ENCODE measurements at regions not wholly inside any gene's neighbourhood (a gene's known extent, or its start where the extent isn't known, plus 50 kb on each side); places are given as distances from the start of the nearest gene placed in this dataset.
A peak's percentile ranks its signal among the peaks of the same experiment; 100 is the strongest.

- Histone ChIP-seq H3K9me3 (ENCODE audit: control insufficient read depth, low read depth, low read length) (no peaks in the 10 kb centered on the region), H3K4me2 (ENCODE audit: control insufficient read depth, extremely low read depth, insufficient read depth, low read depth, low read length) (peak overlapping the region; percentile 48), H4K20me1 (ENCODE audit: control insufficient read depth, extremely low read depth, insufficient read depth, low read length) (no peaks in the 10 kb centered on the region), H2AFZ (ENCODE audit: control insufficient read depth, low read length) (peak overlapping the region; percentile 63), H3K4me1 (ENCODE audit: control insufficient read depth, extremely low read depth, insufficient read depth, low read length) (peaks cover 71% of the 10 kb centered on the region), H3K27ac (ENCODE audit: control insufficient read depth, insufficient read depth, low read length) (peak overlapping the region; percentile 81), H3K36me3 (ENCODE audit: control insufficient read depth in 2 of 2, extremely low read depth in 1 of 2, insufficient read depth in 2 of 2, low read length in 2 of 2) (no peaks in the 10 kb centered on the region), H3K79me2 (ENCODE audit: control insufficient read depth, insufficient read depth, low read length) (no peaks in the 10 kb centered on the region), H3K9ac (ENCODE audit: control insufficient read depth, extremely low read depth, insufficient read depth, low read length) (peak overlapping the region; percentile 31), H3K27me3 (ENCODE audit: control insufficient read depth, extremely low read depth, insufficient read depth, low read length) (no peaks in the 10 kb centered on the region), H3K9me1 (ENCODE audit: control insufficient read depth, extremely low read depth, insufficient read depth, low read length) (no peaks in the 10 kb centered on the region), H3K4me3 (ENCODE audit: control insufficient read depth in 2 of 3, extremely low read depth in 1 of 3, insufficient read depth in 2 of 3, low read depth in 1 of 3, low read length in 3 of 3) (no peak overlapping the region)
- peak; percentile 96 for FAIRE-seq
- dilution Hi-C loops (cut with MboI; ENCODE audit: extremely low pct_ligation_motif_present, low sequenced_read_pairs) = no loop called here
- TF ChIP-seq EZH2 (IDR thresholded peaks at IDR 0.05; ENCODE audit: low read length) (no peak), CTCF (optimal IDR thresholded peaks at IDR 0.05 in 1 of 3, IDR thresholded peaks at IDR 0.05 in 1 of 3, conservative IDR thresholded peaks at IDR 0.05 in 1 of 3; ENCODE audit: extremely low read depth in 1 of 3, insufficient read depth in 2 of 3, low read length in 3 of 3) (no peak)
- DNase-seq (ENCODE audit: low read depth, low spot score) = no peak
These were observed 75.1 kb upstream of the PTPRZ1 start for GRCh38 chr7:121797657-121798452.

- no peak for FAIRE-seq
- dilution Hi-C loops (cut with MboI; ENCODE audit: extremely low pct_ligation_motif_present, low sequenced_read_pairs) = no loop called here
- Histone ChIP-seq H3K9ac (ENCODE audit: control insufficient read depth, extremely low read depth, insufficient read depth, low read length) (peak overlapping the region; percentile 70), H3K4me3 (ENCODE audit: control insufficient read depth in 2 of 3, extremely low read depth in 1 of 3, insufficient read depth in 2 of 3, low read depth in 1 of 3, low read length in 3 of 3) (no peak overlapping the region), H2AFZ (ENCODE audit: control insufficient read depth, low read length) (peak overlapping the region; percentile 62), H3K27ac (ENCODE audit: control insufficient read depth, insufficient read depth, low read length) (peak overlapping the region; percentile 81), H3K79me2 (ENCODE audit: control insufficient read depth, insufficient read depth, low read length) (no peaks in the 10 kb centered on the region), H3K4me1 (ENCODE audit: control insufficient read depth, extremely low read depth, insufficient read depth, low read length) (peaks cover 67% of the 10 kb centered on the region), H3K9me1 (ENCODE audit: control insufficient read depth, extremely low read depth, insufficient read depth, low read length) (no peaks in the 10 kb centered on the region), H4K20me1 (ENCODE audit: control insufficient read depth, extremely low read depth, insufficient read depth, low read length) (no peaks in the 10 kb centered on the region), H3K36me3 (ENCODE audit: control insufficient read depth in 2 of 2, extremely low read depth in 1 of 2, insufficient read depth in 2 of 2, low read length in 2 of 2) (no peaks in the 10 kb centered on the region), H3K9me3 (ENCODE audit: control insufficient read depth, low read depth, low read length) (no peaks in the 10 kb centered on the region), H3K4me2 (ENCODE audit: control insufficient read depth, extremely low read depth, insufficient read depth, low read depth, low read length) (peak overlapping the region; percentile 76), H3K27me3 (ENCODE audit: control insufficient read depth, extremely low read depth, insufficient read depth, low read length) (no peaks in the 10 kb centered on the region)
- DNase-seq (ENCODE audit: low read depth, low spot score) = no peak
- TF ChIP-seq EZH2 (IDR thresholded peaks at IDR 0.05; ENCODE audit: low read length) (no peak), CTCF (optimal IDR thresholded peaks at IDR 0.05 in 1 of 3, IDR thresholded peaks at IDR 0.05 in 1 of 3, conservative IDR thresholded peaks at IDR 0.05 in 1 of 3; ENCODE audit: extremely low read depth in 1 of 3, insufficient read depth in 2 of 3, low read length in 3 of 3) (no peak)
These were observed 75.9 kb upstream of the PTPRZ1 start for GRCh38 chr7:121796936-121797656.

Data from keratinocyte (primary cell).